HCT116 (cell line): ENCODE measurements at regions not wholly inside any gene's neighbourhood (a gene's known extent, or its start where the extent isn't known, plus 50 kb on each side); places are given as distances from the start of the nearest gene placed in this dataset.

Source experiments
- ATAC-seq: fragments of 200-7000 bp; cut with Tn5 transposase; 2 replicates; pipeline ENCODE4 v1.9.1; 2020; ENCODE audit warnings: mild to moderate bottlenecking, moderate library complexity
- BruUV-seq: library from RNA; stranded (reverse); fragments of 400-500 nt; replicated peaks from 2 replicates; lab custom pipeline; 2021; lab: Mats Ljungman, UMichigan
- CTCF ChIA-PET: fragments of 300-600 bp; sonication (Branson Sonifier 250); formaldehyde crosslinking; loops from one replicate; lab custom pipeline; 2021; ENCODE audit warnings: antibody characterized with exemption; lab: Charles Lee
- POLR2A ChIA-PET: fragments of 300-600, 350-600 bp; sonication (Branson Sonifier 250); formaldehyde crosslinking; loops from one replicate; lab custom pipeline; 2021; ENCODE audit warnings: antibody characterized with exemption; lab: Charles Lee
- RAD21 ChIA-PET, 2 experiments: fragments of 300-600 bp; sonication (Branson Sonifier 250); formaldehyde crosslinking; loops; one replicate each; lab custom pipeline; 2023; ENCODE audit warnings: low total read pairs in 2 of 2; ENCODE audit not compliant: uncharacterized antibody in 2 of 2, unreplicated experiment in 2 of 2, low non-redundant PET in 1 of 2; lab: Charles Lee
- DNase-seq: peaks from one replicate; pipeline ENCODE4 v3.0.0-alpha.2; 2010; ENCODE audit warnings: low read depth, low spot score
- H2AFZ ChIP-seq: fragments of 200-600 bp; shearing (Covaris generic), sonication (generic); 2 replicates; pipeline ENCODE4 v1.6.1; 2017; ENCODE audit warnings: low read depth, mixed run types, mixed read lengths, antibody characterized with exemption, low read length; ENCODE audit not compliant: poor library complexity, severe bottlenecking
- H3K27ac ChIP-seq: 2 replicates; pipeline ENCODE4 v1.5.1; 2012; ENCODE audit warnings: low read depth, low read length
- H3K27me3 ChIP-seq: fragments of 200-600 bp; sonication (generic); 2 replicates; pipeline ENCODE4 v1.6.1; 2016; ENCODE audit warnings: mixed run types, low read length, mixed read lengths; ENCODE audit not compliant: insufficient read depth
- H3K36me3 ChIP-seq, 2 experiments: fragments of 200-500 bp in 1 of 2; fragments of 200-600 bp in 1 of 2; sonication (Bioruptor generic) in 1 of 2; sonication (generic) in 1 of 2; 2 replicates each; pipeline versions ENCODE4 v1.5.1 to v1.6.1; 2014 to 2016; ENCODE audit warnings: low read length in 2 of 2, inconsistent platforms in 1 of 2, mixed read lengths in 1 of 2, mixed run types in 1 of 2; ENCODE audit not compliant: insufficient read depth in 2 of 2, control insufficient read depth in 1 of 2
- H3K4me1 ChIP-seq, 2 experiments: fragments of 200-600 bp in 1 of 2; sonication (generic) in 1 of 2; 2 replicates each; pipeline versions ENCODE4 v1.5.1 to v1.6.1; 2012 to 2017; ENCODE audit warnings: low read length in 2 of 2, inconsistent platforms in 1 of 2, mild to moderate bottlenecking in 1 of 2, mixed read lengths in 1 of 2, mixed run types in 1 of 2, moderate library complexity in 1 of 2; ENCODE audit not compliant: insufficient read depth in 2 of 2, control insufficient read depth in 1 of 2
- H3K4me2 ChIP-seq: fragments of 200-600 bp; sonication (generic); 2 replicates; pipeline ENCODE4 v1.6.1; 2017; ENCODE audit warnings: mixed run types, low read length, mixed read lengths
- H3K4me3 ChIP-seq, 2 experiments: fragments of 200-600 bp in 1 of 2; sonication (generic) in 1 of 2; replicated peaks in 1 of 2; 2 replicates each; pipeline ENCODE4 v1.5.1; 2011 to 2016; ENCODE audit warnings: low read length in 2 of 2, control low read depth in 1 of 2, low read depth in 1 of 2, mild to moderate bottlenecking in 1 of 2, mixed read lengths in 1 of 2, mixed run types in 1 of 2
- H3K79me2 ChIP-seq: fragments of 200-600 bp; sonication (generic); 2 replicates; pipeline ENCODE4 v1.6.1; 2017; ENCODE audit warnings: mild to moderate bottlenecking, mixed run types, low read length, moderate library complexity, mixed read lengths; ENCODE audit not compliant: insufficient read depth
- H3K9ac ChIP-seq: fragments of 200-600 bp; sonication (generic); 2 replicates; pipeline ENCODE4 v1.6.1; 2016; ENCODE audit warnings: low read length, mixed read lengths
- H3K9me2 ChIP-seq: fragments of 200-600 bp; sonication (generic), shearing (Covaris generic); 2 replicates; pipeline ENCODE4 v1.6.1; 2017; ENCODE audit warnings: mixed run types, mild to moderate bottlenecking, moderate library complexity; ENCODE audit not compliant: insufficient read depth
- H3K9me3 ChIP-seq, 2 experiments: fragments of 200-500 bp in 1 of 2; fragments of 200-600 bp in 1 of 2; sonication (Bioruptor generic) in 1 of 2; sonication (generic) in 1 of 2; 2 replicates each; pipeline ENCODE4 v1.6.1; 2014 to 2017; ENCODE audit warnings: low read length in 2 of 2, mixed read lengths in 2 of 2, inconsistent platforms in 1 of 2, low read depth in 1 of 2, mild to moderate bottlenecking in 1 of 2, mixed run types in 1 of 2, moderate library complexity in 1 of 2; ENCODE audit not compliant: control insufficient read depth in 1 of 2, insufficient read depth in 1 of 2
- H4K20me1 ChIP-seq: fragments of 200-600 bp; sonication (generic), shearing (Covaris generic); 2 replicates; pipeline ENCODE4 v1.6.1; 2017; ENCODE audit warnings: mixed run types, mild to moderate bottlenecking, moderate library complexity; ENCODE audit not compliant: insufficient read depth
- ELF1 ChIP-seq: IDR thresholded peaks from 2 replicates; pipeline ENCODE4 v1.6.1; 2012; ENCODE audit warnings: low read depth, borderline replicate concordance
- EZH2phosphoT487 ChIP-seq: fragments of 200-600 bp; IDR thresholded peaks from 2 replicates; pipeline ENCODE4 v1.6.1; 2018; ENCODE audit warnings: antibody characterized with exemption, borderline replicate concordance
- FOSL1 ChIP-seq: IDR thresholded peaks from 2 replicates; pipeline ENCODE4 v1.6.1; 2012; ENCODE audit warnings: low read depth
- SP1 ChIP-seq: IDR thresholded peaks from 2 replicates; pipeline ENCODE4 v1.6.1; 2012; ENCODE audit warnings: low read depth
- TCF7L2 ChIP-seq: IDR thresholded peaks from 2 replicates; pipeline ENCODE4 v1.7.0; 2011; ENCODE audit warnings: borderline replicate concordance, inconsistent platforms; ENCODE audit not compliant: insufficient read depth, insufficient read length; ENCODE audit errors: extremely low read depth
- ZNF274 ChIP-seq: fragments of 200-500 bp; sonication (Bioruptor generic); IDR thresholded peaks from 2 replicates; pipeline ENCODE4 v1.6.1; 2014; ENCODE audit warnings: mild to moderate bottlenecking, low read depth, low read length, inconsistent platforms
- intact Hi-C: fragments of 100-400 bp; cut with micrococcal nuclease; formaldehyde crosslinking; loops from 2 replicates; pipeline ENCODE4 v1.10.0; 2022
- TF ChIP-seq, protein P1 (sequence below): IDR thresholded peaks from 2 replicates; pipeline ENCODE4 v1.6.1; 2012
- TF ChIP-seq, protein P2 (sequence below): IDR thresholded peaks from 2 replicates; pipeline ENCODE4 v1.6.1; 2011; ENCODE audit warnings: mild to moderate bottlenecking, low read length, moderate library complexity; ENCODE audit not compliant: insufficient replicate concordance; ENCODE audit errors: extremely low read depth

DNA sequence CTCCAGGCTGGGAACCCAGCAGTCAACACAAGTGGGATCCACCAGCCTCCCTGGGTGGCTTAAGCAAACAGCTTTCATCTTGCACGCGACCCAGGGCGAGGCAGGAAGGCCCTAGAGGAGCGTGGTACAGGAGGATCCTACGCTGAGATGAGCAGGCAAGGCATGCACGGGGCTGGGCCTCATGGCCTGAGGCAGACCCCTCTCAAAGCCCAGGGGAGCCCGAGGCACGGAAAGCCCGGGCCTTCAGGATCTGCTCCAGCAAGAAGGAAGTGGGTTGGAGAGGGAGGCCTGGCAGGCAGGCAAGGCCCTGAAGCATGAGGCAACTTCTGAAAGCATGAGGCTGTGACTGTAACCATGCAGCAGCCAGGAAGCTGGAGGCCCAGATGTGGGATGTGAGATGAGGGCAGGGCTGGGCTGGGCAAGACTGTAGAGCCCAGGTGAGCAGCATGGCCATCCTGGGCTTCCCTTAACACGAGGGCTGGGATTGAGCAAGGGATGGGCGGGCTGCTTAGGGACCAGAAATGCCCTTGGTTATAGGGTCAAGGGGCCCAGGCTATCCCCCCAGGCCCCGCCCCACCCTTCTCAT, 338.7 kb downstream of the C16orf95 start:
- H3K4me2 ChIP-seq, result no peak overlapping the region
- ChIA-PET RAD21 (no interaction called here), CTCF (no interaction called here), POLR2A (no interaction called here)
- H3K36me3 ChIP-seq, result no peaks in the 10 kb centered on the region
- no peaks in the 10 kb centered on the region for H3K79me2 ChIP-seq
- H3K27ac ChIP-seq, result no peak overlapping the region
- intact Hi-C loops, result no loop called here
- no peaks in the 10 kb centered on the region for H3K9me3 ChIP-seq
- BruUV-seq, result no TSS peak
- no peak overlapping the region for H3K4me3 ChIP-seq
- DNase-seq (no peak), ATAC-seq (no peak)
- H2AFZ ChIP-seq, result no peak overlapping the region
- H4K20me1 ChIP-seq, result no peaks in the 10 kb centered on the region
- H3K27me3 ChIP-seq, result peaks cover 16% of the 10 kb centered on the region; the same call in 1 of the 2 replicates
- no peak overlapping the region for H3K9ac ChIP-seq
- H3K9me2 ChIP-seq, result no peaks in the 10 kb centered on the region
- TF ChIP-seq ZNF274 (no peak), SP1 (no peak), EZH2phosphoT487 (no peak), FOSL1 (no peak), ELF1 (no peak), TCF7L2 (no peak)
- TF ChIP-seq, protein P1, sequence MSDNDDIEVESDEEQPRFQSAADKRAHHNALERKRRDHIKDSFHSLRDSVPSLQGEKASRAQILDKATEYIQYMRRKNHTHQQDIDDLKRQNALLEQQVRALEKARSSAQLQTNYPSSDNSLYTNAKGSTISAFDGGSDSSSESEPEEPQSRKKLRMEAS, result no peak
- TF ChIP-seq, protein P2, sequence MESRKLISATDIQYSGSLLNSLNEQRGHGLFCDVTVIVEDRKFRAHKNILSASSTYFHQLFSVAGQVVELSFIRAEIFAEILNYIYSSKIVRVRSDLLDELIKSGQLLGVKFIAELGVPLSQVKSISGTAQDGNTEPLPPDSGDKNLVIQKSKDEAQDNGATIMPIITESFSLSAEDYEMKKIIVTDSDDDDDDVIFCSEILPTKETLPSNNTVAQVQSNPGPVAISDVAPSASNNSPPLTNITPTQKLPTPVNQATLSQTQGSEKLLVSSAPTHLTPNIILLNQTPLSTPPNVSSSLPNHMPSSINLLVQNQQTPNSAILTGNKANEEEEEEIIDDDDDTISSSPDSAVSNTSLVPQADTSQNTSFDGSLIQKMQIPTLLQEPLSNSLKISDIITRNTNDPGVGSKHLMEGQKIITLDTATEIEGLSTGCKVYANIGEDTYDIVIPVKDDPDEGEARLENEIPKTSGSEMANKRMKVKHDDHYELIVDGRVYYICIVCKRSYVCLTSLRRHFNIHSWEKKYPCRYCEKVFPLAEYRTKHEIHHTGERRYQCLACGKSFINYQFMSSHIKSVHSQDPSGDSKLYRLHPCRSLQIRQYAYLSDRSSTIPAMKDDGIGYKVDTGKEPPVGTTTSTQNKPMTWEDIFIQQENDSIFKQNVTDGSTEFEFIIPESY, result no peak
- H3K4me1 ChIP-seq, result peaks cover 0 to 6% of the 10 kb centered on the region in 2 experiments; a peak in 2 of 4 replicates
